Activated naive CD4-positive, alpha-beta T cell treated with anti-CD3 and anti-CD28 coated beads, Interleukin-2, amount 50 U/mL, for 72 hours (primary cell): ENCODE measurements at regions not wholly inside any gene's neighbourhood (a gene's known extent, or its start where the extent isn't known, plus 50 kb on each side); places are given as distances from the start of the nearest gene placed in this dataset.
"Not testable (repeated sequence)": the region's sequence is repeated elsewhere in the genome, so short reads cannot be mapped to it uniquely, and the experiment has no call there.

ENCODE experiments used
- ATAC-seq, 2 donors: fragments of 150-1000 bp; cut with Tn5 transposase; 2 replicates each; pipeline ENCODE4 v1.10.0; 2021; ENCODE audit warnings: mild to moderate bottlenecking in 2 of 2, moderate library complexity in 2 of 2
- DNase-seq, 2 donors: peaks; one replicate each; pipeline ENCODE4 v3.0.0; 2021 to 2022; ENCODE audit warnings: low spot score in 2 of 2
- H3K27ac Mint-ChIP-seq, 2 donors: one replicate each; pipeline ENCODE4 v1.8.0; 2022; ENCODE audit warnings: mild to moderate bottlenecking in 2 of 2, mixed read lengths in 2 of 2
- H3K36me3 Mint-ChIP-seq, 2 donors: one replicate each; pipeline ENCODE4 v1.8.0; 2022; ENCODE audit warnings: mixed read lengths in 2 of 2
- H3K9me3 Mint-ChIP-seq, 2 donors: one replicate each; pipeline ENCODE4 v1.8.0; 2022; ENCODE audit warnings: mixed read lengths in 2 of 2

DNA sequence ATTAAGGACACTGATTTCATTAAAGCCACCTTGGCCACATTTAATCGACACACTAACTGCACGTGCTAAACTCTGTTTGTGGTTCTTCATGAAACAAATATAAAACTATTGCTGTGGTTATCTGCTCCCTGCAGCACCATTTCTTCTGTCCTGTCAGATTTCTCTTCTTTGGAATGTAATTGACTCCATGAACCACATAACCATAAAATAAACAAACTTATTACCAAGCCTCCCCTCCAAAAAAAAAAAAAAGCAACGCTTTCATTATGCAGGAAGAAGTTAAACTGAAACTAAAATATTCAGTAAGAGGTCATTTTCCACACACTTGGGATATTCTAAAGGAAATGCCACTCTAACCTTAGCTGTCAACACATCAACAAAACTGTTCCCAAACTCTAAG, 319.1 kb upstream of the NT5E start:
- ATAC-seq (no peak), DNase-seq (no peak)
- H3K27ac Mint-ChIP-seq = no peak overlapping the region
- peaks cover 0 to 8% of the 10 kb centered on the region in 2 donors for H3K9me3 Mint-ChIP-seq
- no peaks in the 10 kb centered on the region for H3K36me3 Mint-ChIP-seq

DNA sequence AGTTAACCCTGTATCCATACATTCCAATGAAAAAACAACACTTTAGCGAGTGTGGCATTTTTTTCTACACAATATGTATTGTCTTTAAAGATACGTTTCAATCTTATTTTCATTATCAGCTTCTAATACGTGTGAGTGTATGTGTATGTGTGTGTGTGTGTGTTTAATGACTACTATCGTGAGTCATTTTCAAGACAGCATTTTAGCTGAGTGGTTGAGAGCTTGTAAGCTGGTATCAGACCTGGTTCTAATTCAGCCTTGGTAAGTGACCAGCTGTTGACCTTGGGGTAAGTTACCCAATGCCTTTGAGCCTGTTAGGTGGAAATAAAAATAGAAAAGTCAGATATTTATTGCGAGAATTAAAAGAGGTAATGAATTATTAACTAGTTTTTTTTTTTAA, 320.0 kb upstream of the NT5E start:
- no peak for ATAC-seq
- H3K27ac Mint-ChIP-seq = no peak overlapping the region
- DNase-seq = no peak
- peaks cover 0 to 8% of the 10 kb centered on the region in 2 donors for H3K9me3 Mint-ChIP-seq
- no peaks in the 10 kb centered on the region for H3K36me3 Mint-ChIP-seq

DNA sequence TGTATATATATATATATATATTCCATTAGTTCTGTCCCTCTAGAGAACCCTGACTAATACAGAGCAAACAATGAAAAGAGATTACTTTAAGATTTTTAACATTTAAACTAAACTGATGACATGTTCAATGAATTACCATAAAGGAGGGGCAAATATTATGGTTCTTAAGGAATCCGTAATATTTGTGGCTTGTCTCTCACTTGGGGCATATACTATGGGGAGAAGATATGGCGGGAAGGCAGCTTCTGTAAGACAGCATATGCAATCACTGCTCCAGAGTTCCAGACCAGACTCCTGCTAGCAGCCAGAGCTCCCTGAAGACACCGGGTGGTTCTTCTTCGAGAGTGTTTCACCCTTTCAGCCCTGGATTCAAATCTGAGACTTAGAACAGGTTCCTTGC, 321.1 kb upstream of the NT5E start:
- H3K27ac Mint-ChIP-seq = no peak overlapping the region
- ATAC-seq (no peak), DNase-seq (no peak)
- peaks cover 0 to 8% of the 10 kb centered on the region in 2 donors for H3K9me3 Mint-ChIP-seq
- H3K36me3 Mint-ChIP-seq = no peaks in the 10 kb centered on the region

DNA sequence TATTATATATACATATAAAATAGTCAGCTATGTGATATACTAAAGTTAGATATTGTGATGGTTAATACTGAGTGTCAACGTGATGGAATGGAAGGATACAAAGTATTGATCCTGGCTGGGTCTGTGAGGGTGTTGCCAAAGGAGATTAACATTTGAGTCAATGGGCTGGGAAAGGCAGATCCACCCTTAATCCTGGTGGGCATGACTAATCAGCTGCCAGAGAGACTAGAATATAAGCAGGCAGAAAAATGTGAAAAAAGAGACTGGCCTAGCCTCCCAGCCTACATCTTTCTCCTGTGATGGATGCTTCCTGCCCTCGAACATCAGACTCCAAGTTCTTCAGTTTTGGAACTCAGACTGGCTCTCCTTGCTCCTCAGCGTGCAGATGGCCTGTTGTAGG, 321.6 kb upstream of the NT5E start:
- ATAC-seq, H3K9me3 Mint-ChIP-seq, H3K36me3 Mint-ChIP-seq: not testable (repeated sequence)

DNA sequence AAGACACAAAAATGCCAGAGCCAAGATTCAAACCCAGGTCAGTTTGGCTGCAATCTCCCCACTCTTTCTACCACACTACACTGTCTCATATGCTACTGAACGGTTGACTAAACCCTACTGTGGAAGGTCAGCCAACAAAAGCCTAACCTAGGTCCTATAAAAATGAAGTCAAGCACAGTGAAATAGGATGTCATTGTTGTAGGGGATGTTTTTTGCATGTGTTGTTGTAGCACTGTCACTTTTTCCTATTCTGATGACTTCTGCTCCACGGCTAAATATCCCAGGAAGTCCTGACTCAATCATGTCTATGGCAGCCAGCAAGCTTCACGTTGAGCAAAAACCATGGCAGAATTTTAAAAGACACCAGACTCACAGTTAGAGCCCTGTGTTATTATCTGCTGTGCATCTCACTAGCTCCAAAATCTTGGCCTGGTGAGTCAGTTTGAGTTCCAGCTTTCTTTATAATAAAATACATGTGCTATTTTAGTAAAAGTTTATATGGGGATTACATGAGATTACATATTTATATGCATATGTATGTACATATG, 322.1 kb upstream of the NT5E start:
- no peaks in the 10 kb centered on the region for H3K36me3 Mint-ChIP-seq
- ATAC-seq (no peak), DNase-seq (no peak)
- no peak overlapping the region for H3K27ac Mint-ChIP-seq
- H3K9me3 Mint-ChIP-seq = peaks cover 0 to 11% of the 10 kb centered on the region in 2 donors

More for the DNA sequence above, 321.6 kb upstream of the NT5E start:
- not testable (repeated sequence) for DNase-seq, H3K27ac Mint-ChIP-seq

DNA sequence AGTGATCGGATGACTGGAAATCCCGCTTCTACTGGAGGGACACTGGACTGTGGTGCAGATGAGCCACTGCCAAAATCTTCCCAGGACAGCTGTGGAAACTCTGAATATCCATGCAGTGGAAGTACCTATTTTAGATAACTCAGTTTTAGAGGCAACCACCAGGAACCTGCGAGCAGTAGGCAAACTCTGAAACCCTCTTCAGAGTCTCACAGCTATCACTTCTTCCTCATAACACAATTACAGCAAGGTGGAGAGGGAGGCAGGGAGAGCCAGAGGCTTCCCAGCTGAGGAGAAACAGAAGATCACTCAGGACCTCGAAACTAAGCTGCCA, 322.8 kb upstream of the NT5E start:
- H3K36me3 Mint-ChIP-seq = no peaks in the 10 kb centered on the region
- DNase-seq (no peak), ATAC-seq (no peak)
- H3K27ac Mint-ChIP-seq = no peak overlapping the region
- peaks cover 0 to 12% of the 10 kb centered on the region in 2 donors for H3K9me3 Mint-ChIP-seq

DNA sequence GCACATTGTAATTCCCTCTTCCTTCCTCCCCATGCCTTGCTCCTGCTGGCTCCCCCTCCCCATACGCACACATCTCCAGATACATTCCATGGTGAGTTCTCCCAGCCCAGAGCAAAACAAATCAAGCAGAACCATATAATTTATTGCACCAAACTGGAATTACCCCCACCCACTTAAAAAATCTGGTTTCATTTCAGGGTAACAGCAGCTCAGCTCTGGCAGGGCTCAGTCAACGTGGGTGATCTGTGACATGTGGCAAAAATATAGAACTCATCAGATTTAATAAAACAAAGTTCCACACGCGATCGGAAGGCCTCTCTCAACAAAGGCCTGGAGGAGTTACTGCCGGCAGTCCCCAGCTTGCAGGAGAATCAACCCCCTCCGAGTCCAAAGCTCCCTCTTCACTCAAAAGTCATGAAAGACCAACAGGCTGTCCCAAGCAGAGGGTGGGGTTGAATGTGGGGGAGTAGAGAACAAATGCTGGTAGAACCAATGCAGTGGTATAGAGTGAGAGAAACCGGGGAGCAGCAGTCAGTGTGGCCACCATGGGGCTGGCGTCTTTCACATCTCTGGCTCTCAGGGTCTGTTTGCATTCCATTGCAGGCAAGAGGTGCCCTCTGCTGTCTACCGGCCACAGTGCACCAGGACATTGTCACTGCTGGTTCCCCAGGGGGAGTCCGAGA, 323.3 kb upstream of the NT5E start:
- peaks cover 0 to 8% of the 10 kb centered on the region in 2 donors for H3K9me3 Mint-ChIP-seq
- DNase-seq (no peak), ATAC-seq (peak in 1 of 2 donors; percentile 24)
- H3K36me3 Mint-ChIP-seq = no peaks in the 10 kb centered on the region
- H3K27ac Mint-ChIP-seq = no peak overlapping the region

DNA sequence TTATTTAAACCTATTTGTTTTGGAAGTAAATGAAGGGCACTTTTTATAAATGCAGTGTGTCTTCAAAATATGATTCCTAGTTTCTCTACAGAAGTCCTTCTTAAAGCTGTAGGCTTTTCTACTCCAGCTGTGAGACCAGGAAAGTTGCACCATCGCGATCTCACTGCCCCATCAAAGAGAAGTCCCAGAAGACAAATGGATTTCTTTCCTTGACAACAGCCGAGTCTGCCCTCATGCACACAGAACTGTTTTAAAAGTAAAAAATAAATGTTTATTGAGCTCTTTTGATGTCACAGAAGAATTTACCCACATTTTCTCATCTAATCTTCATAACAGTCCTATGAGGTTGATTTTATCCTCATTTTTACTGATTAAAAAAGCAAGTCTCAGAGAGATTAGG, 324.4 kb upstream of the NT5E start:
- no peaks in the 10 kb centered on the region for H3K36me3 Mint-ChIP-seq
- H3K9me3 Mint-ChIP-seq = peaks cover 0 to 8% of the 10 kb centered on the region in 2 donors
- no peak overlapping the region for H3K27ac Mint-ChIP-seq
- no peak for ATAC-seq
- DNase-seq = no peak

DNA sequence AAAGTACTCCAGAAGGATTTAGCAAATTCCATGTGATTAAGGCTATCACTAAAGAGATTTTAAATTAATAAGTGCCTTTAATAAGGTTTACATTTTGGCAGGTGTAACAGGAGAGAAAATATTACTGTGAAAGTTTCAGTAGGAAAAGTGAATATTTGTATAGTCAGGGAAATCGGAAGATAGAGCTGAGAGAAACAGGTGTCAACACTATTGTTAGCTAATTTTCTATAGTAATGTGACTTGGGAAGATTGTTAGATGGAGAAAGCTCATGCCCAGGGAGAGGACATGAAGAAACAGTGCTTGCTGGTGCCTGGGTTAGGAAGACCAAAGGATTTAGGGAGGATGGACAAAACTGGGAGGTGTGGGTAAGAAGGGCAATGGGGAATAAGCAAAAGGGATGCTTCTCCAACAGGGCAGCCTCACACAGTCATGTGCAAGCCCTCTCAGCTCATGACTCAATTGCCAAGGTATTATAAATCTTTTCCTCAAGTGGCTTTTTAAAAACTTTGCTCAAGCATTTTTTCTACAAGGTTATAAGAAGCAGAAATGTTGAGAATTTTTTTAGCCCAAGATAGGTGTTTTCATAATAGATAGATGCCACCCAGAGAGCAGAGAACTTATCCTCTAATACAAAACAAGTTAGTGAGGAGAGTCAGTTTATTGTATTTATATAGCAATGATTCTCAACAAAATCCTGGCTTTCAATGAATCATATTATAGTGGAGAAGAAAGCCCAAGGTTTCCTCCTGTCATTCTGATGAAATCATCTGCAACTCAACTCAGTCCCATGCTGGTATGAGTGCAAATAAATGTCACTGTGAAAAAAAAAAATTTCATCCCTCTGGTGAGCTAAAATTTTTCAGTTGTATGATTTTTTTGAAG, 325.2 kb upstream of the NT5E start:
- H3K9me3 Mint-ChIP-seq = peaks cover 0 to 8% of the 10 kb centered on the region in 2 donors
- no peak for ATAC-seq
- H3K27ac Mint-ChIP-seq = no peak overlapping the region
- no peak for DNase-seq
- no peaks in the 10 kb centered on the region for H3K36me3 Mint-ChIP-seq

DNA sequence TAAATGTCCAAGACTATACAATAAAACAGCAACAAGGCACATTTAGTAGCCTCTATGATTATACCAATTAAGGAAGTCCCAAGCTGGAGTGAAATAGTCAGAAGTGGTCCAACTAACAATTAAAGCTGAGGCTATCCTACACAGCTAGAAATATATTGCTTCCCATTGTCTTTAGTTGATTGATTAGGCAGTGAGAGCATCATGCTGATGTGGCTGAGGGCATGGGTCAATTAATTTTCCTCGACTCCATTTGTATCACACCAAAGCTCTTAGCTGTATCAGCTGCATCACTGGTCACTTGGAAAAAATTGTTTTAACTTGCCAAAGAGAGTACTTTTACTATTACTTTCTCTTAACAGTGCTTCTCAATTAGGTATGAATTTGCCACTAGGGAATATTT, 328.7 kb upstream of the NT5E start:
- Mint-ChIP-seq H3K36me3 (no peaks in the 10 kb centered on the region), H3K9me3 (peaks cover 0 to 5% of the 10 kb centered on the region in 2 donors), H3K27ac (no peak overlapping the region)
- no peak for ATAC-seq
- no peak for DNase-seq

DNA sequence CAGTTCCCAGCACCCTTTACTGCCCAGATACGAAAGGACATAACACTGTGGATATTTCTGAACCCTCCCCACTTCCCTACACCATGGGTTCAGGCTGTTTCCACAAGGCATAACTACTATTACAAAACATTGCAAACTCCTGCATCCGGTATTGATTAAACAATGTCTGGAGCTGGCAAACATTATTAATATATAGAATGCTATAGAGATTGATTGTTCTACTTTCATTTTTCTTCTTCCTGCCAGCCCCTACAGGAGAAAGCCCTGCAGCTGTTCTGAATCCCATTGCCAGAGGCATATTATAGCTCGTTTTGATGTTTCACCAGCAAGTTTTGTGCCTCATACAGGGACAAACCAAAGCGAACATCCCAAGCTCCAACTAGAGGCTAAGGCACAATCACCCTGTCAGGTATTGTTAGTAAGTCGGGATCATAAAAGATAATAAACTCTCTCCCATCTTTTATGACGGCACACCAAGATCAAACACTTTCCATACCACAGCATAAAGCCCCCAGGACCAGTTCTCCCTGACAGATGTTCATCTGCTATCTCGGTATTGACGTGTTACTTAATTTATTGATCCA, 331.1 kb upstream of the NT5E start:
- no peak overlapping the region for H3K27ac Mint-ChIP-seq
- peaks cover 0 to 5% of the 10 kb centered on the region in 2 donors for H3K9me3 Mint-ChIP-seq
- H3K36me3 Mint-ChIP-seq = no peaks in the 10 kb centered on the region
- DNase-seq (no peak), ATAC-seq (no peak)

DNA sequence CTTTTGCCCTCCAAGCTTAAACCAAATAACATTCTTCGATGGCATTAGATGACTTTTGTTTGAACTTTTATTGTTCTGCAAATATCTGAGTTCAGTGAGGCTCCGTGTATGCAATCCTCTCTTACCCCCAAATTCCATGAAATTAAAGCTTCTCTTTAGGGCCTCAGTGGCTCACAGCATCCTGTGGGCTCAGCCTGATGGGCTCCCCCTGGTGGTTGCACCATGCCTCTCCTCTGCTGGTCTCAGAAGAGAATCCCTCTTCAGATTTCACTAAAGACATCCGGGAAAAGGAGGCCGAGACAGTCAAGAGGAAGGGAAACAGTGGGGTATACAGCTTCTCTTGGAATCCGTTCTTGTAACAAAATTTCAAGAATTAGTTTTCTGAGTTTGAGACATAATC, 331.6 kb upstream of the NT5E start:
- ATAC-seq = no peak
- no peak overlapping the region for H3K27ac Mint-ChIP-seq
- H3K36me3 Mint-ChIP-seq = no peaks in the 10 kb centered on the region
- H3K9me3 Mint-ChIP-seq = peaks cover 0 to 5% of the 10 kb centered on the region in 2 donors
- DNase-seq = no peak

DNA sequence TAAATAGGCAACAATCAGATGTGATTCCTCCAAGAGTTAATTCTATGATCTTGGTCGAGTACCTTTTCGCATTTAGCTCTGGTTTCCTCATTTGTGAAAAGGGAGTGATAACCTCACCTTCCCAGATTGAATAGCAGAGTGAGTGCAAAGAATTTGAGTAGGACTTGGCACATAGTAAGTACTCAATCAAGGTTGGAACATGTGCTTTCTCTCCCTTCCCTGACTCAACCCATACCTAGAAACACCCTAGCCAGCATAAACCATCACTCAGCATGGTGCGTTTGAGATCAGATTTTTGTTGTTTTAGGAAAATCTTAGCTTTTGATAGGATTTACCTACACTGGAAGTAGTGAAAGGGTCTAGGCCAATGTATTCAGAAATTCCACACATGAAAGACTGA, 333.4 kb upstream of the NT5E start:
- no peaks in the 10 kb centered on the region for H3K9me3 Mint-ChIP-seq
- no peaks in the 10 kb centered on the region for H3K36me3 Mint-ChIP-seq
- no peak overlapping the region for H3K27ac Mint-ChIP-seq
- DNase-seq = no peak
- ATAC-seq = no peak

DNA sequence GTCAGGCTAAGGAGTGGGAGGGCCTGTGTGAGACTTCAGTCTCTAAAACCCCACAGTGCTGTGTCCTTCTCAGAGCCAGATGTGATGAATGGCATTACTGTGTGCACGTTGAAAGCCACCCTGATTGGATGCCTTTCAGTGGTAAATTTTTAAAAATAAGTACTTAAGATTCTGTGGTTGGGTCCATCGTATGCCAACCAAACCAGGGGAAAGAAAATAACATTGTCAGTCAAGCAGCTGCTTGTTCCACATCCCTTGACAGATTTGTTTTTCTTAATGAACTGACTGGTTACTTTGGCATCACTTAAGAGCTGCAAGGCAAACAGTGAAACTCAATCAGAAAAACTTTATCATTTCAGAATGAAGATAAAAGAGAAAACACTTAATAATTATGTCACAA, 334.0 kb upstream of the NT5E start:
- Mint-ChIP-seq H3K27ac (no peak overlapping the region), H3K9me3 (no peaks in the 10 kb centered on the region), H3K36me3 (no peaks in the 10 kb centered on the region)
- DNase-seq (no peak), ATAC-seq (no peak)

DNA sequence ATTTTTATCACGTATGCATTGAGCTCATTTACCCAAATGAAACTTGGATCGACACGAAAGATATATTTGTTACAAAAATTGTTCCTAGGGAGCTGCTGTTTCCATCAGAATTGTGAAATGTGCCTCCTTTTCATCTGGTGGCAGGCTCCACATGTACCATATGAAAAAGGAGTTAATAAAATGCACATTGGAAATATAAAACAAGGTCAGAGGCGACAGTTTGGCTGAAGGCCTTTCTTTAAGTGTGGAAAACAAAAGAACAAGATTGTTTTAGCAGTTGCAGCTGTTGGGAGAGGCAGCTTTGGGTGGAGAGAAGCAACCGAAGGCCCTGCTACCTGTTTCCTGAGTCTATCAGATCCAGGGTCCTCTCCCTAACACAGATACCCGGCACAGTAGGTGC, 334.5 kb upstream of the NT5E start:
- no peaks in the 10 kb centered on the region for H3K36me3 Mint-ChIP-seq
- no peaks in the 10 kb centered on the region for H3K9me3 Mint-ChIP-seq
- no peak for ATAC-seq
- H3K27ac Mint-ChIP-seq = no peak overlapping the region
- no peak for DNase-seq

DNA sequence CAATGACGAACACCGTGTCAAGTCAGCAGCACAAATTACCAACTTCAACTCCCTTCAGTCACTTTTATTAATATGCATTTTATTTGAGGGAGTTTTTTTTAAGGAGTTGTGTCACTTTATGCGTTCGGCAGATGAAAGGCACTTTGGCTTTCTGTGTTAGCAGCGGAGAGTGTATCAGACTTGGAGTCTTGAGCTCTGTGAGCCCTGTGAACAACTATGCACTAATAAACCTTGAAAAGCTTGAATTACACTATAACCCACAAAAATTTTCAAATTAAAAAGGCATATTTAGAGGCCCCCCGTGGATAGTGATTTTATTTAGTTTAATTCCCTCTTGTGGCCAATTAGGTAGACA, 335.3 kb upstream of the NT5E start:
- DNase-seq (no peak), ATAC-seq (no peak)
- no peak overlapping the region for H3K27ac Mint-ChIP-seq
- no peaks in the 10 kb centered on the region for H3K36me3 Mint-ChIP-seq
- H3K9me3 Mint-ChIP-seq = no peaks in the 10 kb centered on the region

DNA sequence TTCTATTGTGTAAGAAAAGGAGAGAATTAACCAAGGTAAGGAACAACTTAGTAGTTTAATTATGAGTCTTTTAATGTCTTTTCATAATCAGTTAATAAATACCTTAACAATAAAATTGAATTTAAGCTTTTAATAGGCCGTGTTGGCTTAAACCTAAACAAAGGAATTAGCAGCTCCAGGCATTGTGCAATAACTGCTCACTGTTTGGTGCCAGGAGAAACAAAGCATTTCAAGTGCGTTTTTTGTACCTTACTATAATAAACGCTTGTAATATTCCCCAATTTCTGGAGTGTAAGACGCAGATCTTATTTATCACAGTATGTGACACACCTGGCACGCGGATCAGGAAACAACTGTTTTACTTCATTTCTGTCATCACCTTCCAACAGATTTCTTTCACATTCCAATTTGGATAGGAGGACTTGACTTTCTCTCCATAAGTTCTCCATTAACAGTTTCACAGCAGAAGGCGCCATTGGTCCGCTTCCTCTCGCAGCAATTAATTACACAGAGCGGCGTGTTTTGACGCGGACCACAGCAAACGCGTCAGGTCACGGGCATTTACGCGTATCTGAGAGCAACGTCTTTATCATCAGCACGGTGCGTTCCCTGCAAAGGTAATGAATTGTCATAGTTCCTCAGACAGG, 335.8 kb upstream of the NT5E start:
- H3K36me3 Mint-ChIP-seq = no peaks in the 10 kb centered on the region
- DNase-seq (no peak), ATAC-seq (no peak)
- H3K27ac Mint-ChIP-seq = no peak overlapping the region
- H3K9me3 Mint-ChIP-seq = no peaks in the 10 kb centered on the region
